ENCODE measurements at regions not wholly inside any gene's neighbourhood (a gene's known extent, or its start where the extent isn't known, plus 50 kb on each side); places are given as distances from the start of the nearest gene placed in this dataset.
A peak's percentile ranks its signal among the peaks of the same experiment; 100 is the strongest.

- DNase-seq, result no peak
- WGBS (ENCODE audit: insufficient coverage, low lambda C conversion rate), result 80% methylated on average over 1 of the region's 1 CpG
- no peaks in the 10 kb centered on the region for H3K36me3 ChIP-seq (ENCODE audit: control insufficient read depth, insufficient read depth, low read length)
- H3K27ac ChIP-seq (ENCODE audit: low read length), result no peak overlapping the region
- no peaks in the 10 kb centered on the region for H3K9me3 ChIP-seq (ENCODE audit: control insufficient read depth, low read depth, low read length)
- no peak overlapping the region for H3K4me3 ChIP-seq (ENCODE audit: low read length)
- H3K27me3 ChIP-seq (ENCODE audit: control insufficient read depth, insufficient read depth, low read length), result no peaks in the 10 kb centered on the region
- H3K4me1 ChIP-seq (ENCODE audit: control insufficient read depth, insufficient read depth, low read length), result no peaks in the 10 kb centered on the region
Observed at GRCh38 chr1:87508247-87508787, 179.6 kb downstream of the LMO4 start.

- H3K27me3 ChIP-seq (ENCODE audit: control insufficient read depth, insufficient read depth, low read length), result no peaks in the 10 kb centered on the region
- H3K36me3 ChIP-seq (ENCODE audit: control insufficient read depth, insufficient read depth, low read length), result no peaks in the 10 kb centered on the region
- no peak overlapping the region for H3K4me3 ChIP-seq (ENCODE audit: low read length)
- DNase-seq, result no peak
- no CpG with 5 or more reads among the region's 3 CpGs for WGBS (ENCODE audit: insufficient coverage, low lambda C conversion rate)
- peaks cover 3% of the 10 kb centered on the region for H3K4me1 ChIP-seq (ENCODE audit: control insufficient read depth, insufficient read depth, low read length)
- H3K9me3 ChIP-seq (ENCODE audit: control insufficient read depth, low read depth, low read length), result no peaks in the 10 kb centered on the region
- no peak overlapping the region for H3K27ac ChIP-seq (ENCODE audit: low read length)
Observed at GRCh38 chr1:87510540-87510939, 181.9 kb downstream of the LMO4 start.

- Histone ChIP-seq H3K27me3 (ENCODE audit: control insufficient read depth, insufficient read depth, low read length) (no peaks in the 10 kb centered on the region), H3K36me3 (ENCODE audit: control insufficient read depth, insufficient read depth, low read length) (no peaks in the 10 kb centered on the region), H3K4me1 (ENCODE audit: control insufficient read depth, insufficient read depth, low read length) (peaks cover 3% of the 10 kb centered on the region), H3K9me3 (ENCODE audit: control insufficient read depth, low read depth, low read length) (no peaks in the 10 kb centered on the region), H3K4me3 (ENCODE audit: low read length) (no peak overlapping the region), H3K27ac (ENCODE audit: low read length) (no peak overlapping the region)
- DNase-seq, result no peak
- WGBS (ENCODE audit: insufficient coverage, low lambda C conversion rate), result no CpG with 5 or more reads among the region's 1 CpG
Observed at GRCh38 chr1:87511449-87511848, 182.8 kb downstream of the LMO4 start.

- 80% methylated on average over 1 of the region's 2 CpGs for WGBS (ENCODE audit: insufficient coverage, low lambda C conversion rate)
- DNase-seq, result no peak
- H3K4me1 ChIP-seq (ENCODE audit: control insufficient read depth, insufficient read depth, low read length), result peaks cover 3% of the 10 kb centered on the region
- H3K36me3 ChIP-seq (ENCODE audit: control insufficient read depth, insufficient read depth, low read length), result no peaks in the 10 kb centered on the region
- H3K27ac ChIP-seq (ENCODE audit: low read length), result no peak overlapping the region
- no peaks in the 10 kb centered on the region for H3K9me3 ChIP-seq (ENCODE audit: control insufficient read depth, low read depth, low read length)
- no peak overlapping the region for H3K4me3 ChIP-seq (ENCODE audit: low read length)
- no peaks in the 10 kb centered on the region for H3K27me3 ChIP-seq (ENCODE audit: control insufficient read depth, insufficient read depth, low read length)
Observed at GRCh38 chr1:87512431-87512830, 183.8 kb downstream of the LMO4 start.

GRCh38 chr1:87513255-87513654 lies 184.6 kb downstream of the LMO4 start:
- DNase-seq, result peak in 1 of 2 donors; percentile 17
- no peaks in the 10 kb centered on the region for H3K36me3 ChIP-seq (ENCODE audit: control insufficient read depth, insufficient read depth, low read length)
- no CpG with 5 or more reads among the region's 4 CpGs for WGBS (ENCODE audit: insufficient coverage, low lambda C conversion rate)

DNA sequence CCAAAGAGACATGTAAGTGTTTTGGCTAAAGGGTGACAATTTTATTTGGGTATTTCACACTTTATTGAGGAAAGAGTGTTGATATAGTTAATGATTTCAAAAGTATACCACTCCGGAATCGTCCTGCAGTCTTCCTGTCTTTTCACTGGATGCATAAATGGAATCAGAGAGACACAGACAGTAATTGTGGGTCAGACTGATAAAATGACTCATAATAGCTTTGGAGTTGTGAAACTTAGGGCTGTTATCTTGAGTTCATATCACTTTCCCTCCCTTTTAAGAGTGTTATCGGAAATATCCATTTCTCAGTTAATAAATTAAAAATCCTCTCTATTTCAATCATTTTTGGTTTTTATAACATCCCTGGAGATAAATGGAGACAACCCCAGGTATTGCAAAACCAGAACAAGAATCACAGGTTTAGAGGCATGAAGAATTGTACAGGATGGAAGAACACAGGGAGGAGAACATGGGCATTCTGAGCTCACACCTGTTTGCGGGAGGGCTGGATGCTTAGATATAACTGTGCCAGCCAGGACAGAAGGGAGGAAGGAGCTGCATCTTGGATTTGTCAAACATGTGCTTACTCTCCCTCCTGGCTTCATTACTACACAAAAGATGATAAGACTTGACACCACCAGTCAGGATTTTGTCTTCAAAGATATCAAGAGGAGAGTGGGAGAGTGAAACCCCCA lies 185.4 kb downstream of the LMO4 start:
- H3K9me3 ChIP-seq (ENCODE audit: control insufficient read depth, low read depth, low read length), result no peaks in the 10 kb centered on the region
- peaks cover 3% of the 10 kb centered on the region for H3K4me1 ChIP-seq (ENCODE audit: control insufficient read depth, insufficient read depth, low read length)
- no peaks in the 10 kb centered on the region for H3K36me3 ChIP-seq (ENCODE audit: control insufficient read depth, insufficient read depth, low read length)
- WGBS (ENCODE audit: insufficient coverage, low lambda C conversion rate), result 0% methylated on average over 1 of the region's 4 CpGs
- H3K27me3 ChIP-seq (ENCODE audit: control insufficient read depth, insufficient read depth, low read length), result no peaks in the 10 kb centered on the region
- no peak overlapping the region for H3K27ac ChIP-seq (ENCODE audit: low read length)
- H3K4me3 ChIP-seq (ENCODE audit: low read length), result no peak overlapping the region
- peak in 1 of 2 donors; percentile 50 for DNase-seq

More at GRCh38 chr1:87513255-87513654, 184.6 kb downstream of the LMO4 start:
- Histone ChIP-seq H3K9me3 (ENCODE audit: control insufficient read depth, low read depth, low read length) (no peaks in the 10 kb centered on the region), H3K27me3 (ENCODE audit: control insufficient read depth, insufficient read depth, low read length) (no peaks in the 10 kb centered on the region), H3K27ac (ENCODE audit: low read length) (no peak overlapping the region), H3K4me1 (ENCODE audit: control insufficient read depth, insufficient read depth, low read length) (peaks cover 3% of the 10 kb centered on the region), H3K4me3 (ENCODE audit: low read length) (no peak overlapping the region)

DNA sequence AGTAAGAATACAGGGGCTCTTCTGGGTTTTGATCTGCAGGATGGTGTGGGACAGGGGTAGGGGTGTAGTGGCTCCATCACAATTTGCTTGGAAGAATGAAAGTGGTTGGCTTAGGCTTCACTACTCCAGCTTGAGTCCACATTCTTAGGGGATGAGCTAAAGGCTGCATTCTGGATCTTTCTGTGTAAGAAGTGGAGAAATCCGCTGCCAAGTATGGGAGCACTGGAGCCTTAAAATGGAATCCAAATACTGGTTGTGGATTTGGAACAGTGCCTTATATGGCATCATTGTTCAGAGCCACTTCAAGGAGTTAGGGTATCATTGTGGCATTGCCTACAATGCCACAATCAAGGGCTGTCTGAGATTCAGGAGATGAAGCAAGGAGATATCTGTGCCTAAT lies 187.1 kb downstream of the LMO4 start:
- Histone ChIP-seq H3K27me3 (ENCODE audit: control insufficient read depth, insufficient read depth, low read length) (no peaks in the 10 kb centered on the region), H3K4me3 (ENCODE audit: low read length) (no peak overlapping the region), H3K27ac (ENCODE audit: low read length) (no peak overlapping the region), H3K9me3 (ENCODE audit: control insufficient read depth, low read depth, low read length) (no peaks in the 10 kb centered on the region), H3K36me3 (ENCODE audit: control insufficient read depth, insufficient read depth, low read length) (no peaks in the 10 kb centered on the region), H3K4me1 (ENCODE audit: control insufficient read depth, insufficient read depth, low read length) (peaks cover 3% of the 10 kb centered on the region)
- DNase-seq, result no peak
- no CpG with 5 or more reads among the region's 1 CpG for WGBS (ENCODE audit: insufficient coverage, low lambda C conversion rate)

DNA sequence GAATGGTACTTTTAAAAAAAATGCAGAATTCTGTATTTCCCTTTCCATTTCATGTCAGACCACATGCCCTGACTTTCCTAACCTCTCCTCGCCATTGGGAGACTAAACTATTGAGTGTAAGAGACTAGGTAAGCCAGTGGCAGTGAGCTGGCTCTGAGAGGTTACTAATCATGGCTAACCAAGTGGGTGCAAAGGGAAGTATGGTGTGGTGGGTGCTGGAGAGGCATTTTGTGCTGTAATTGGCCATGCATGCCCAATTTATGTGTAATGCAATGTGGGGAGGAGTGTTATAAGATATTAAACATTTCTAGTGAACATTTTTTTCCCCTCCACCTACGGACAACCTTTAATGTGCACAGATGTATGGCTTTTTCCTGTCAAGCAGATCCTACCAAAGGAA lies 190.1 kb downstream of the LMO4 start:
- Histone ChIP-seq H3K4me3 (ENCODE audit: low read length) (no peak overlapping the region), H3K9me3 (ENCODE audit: control insufficient read depth, low read depth, low read length) (no peaks in the 10 kb centered on the region), H3K27me3 (ENCODE audit: control insufficient read depth, insufficient read depth, low read length) (no peaks in the 10 kb centered on the region), H3K36me3 (ENCODE audit: control insufficient read depth, insufficient read depth, low read length) (no peaks in the 10 kb centered on the region), H3K4me1 (ENCODE audit: control insufficient read depth, insufficient read depth, low read length) (peaks cover 3% of the 10 kb centered on the region), H3K27ac (ENCODE audit: low read length) (no peak overlapping the region)
- WGBS (ENCODE audit: insufficient coverage, low lambda C conversion rate), result no CpG with 5 or more reads among the region's 2 CpGs
- no peak for DNase-seq

DNA sequence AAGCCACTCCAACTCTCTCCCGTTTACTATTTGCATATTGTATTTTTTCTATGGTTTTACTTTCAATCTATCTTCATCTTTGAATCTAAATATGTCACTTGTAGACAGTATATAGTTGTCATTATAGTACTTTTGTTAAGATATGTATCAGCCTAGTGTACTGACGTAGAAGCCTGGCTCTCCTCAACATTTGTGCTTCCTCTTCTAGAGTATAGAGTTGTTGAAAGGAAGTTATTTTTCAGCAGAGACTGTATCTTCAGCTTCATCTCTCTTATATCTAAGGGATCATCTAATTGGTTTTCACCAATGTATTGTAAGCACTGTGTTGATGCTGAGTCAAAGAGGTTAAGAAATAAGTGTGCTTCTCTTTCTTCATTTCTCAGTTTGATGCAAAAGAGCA lies 192.8 kb downstream of the LMO4 start:
- Histone ChIP-seq H3K36me3 (ENCODE audit: control insufficient read depth, insufficient read depth, low read length) (no peaks in the 10 kb centered on the region), H3K9me3 (ENCODE audit: control insufficient read depth, low read depth, low read length) (no peaks in the 10 kb centered on the region), H3K27ac (ENCODE audit: low read length) (no peak overlapping the region), H3K4me3 (ENCODE audit: low read length) (no peak overlapping the region), H3K4me1 (ENCODE audit: control insufficient read depth, insufficient read depth, low read length) (no peaks in the 10 kb centered on the region), H3K27me3 (ENCODE audit: control insufficient read depth, insufficient read depth, low read length) (no peaks in the 10 kb centered on the region)
- DNase-seq, result no peak
- WGBS (ENCODE audit: insufficient coverage, low lambda C conversion rate), result 100% methylated on average over 1 of the region's 2 CpGs

GRCh38 chr1:87523466-87523865 lies 194.8 kb downstream of the LMO4 start:
- Histone ChIP-seq H3K4me1 (ENCODE audit: control insufficient read depth, insufficient read depth, low read length) (no peaks in the 10 kb centered on the region), H3K27me3 (ENCODE audit: control insufficient read depth, insufficient read depth, low read length) (no peaks in the 10 kb centered on the region), H3K36me3 (ENCODE audit: control insufficient read depth, insufficient read depth, low read length) (no peaks in the 10 kb centered on the region), H3K27ac (ENCODE audit: low read length) (no peak overlapping the region), H3K4me3 (ENCODE audit: low read length) (no peak overlapping the region), H3K9me3 (ENCODE audit: control insufficient read depth, low read depth, low read length) (no peaks in the 10 kb centered on the region)
- WGBS (ENCODE audit: insufficient coverage, low lambda C conversion rate), result no CpG with 5 or more reads among the region's 3 CpGs
- DNase-seq, result no peak
